MM.1S (cell line): ENCODE measurements at regions not wholly inside any gene's neighbourhood (a gene's known extent, or its start where the extent isn't known, plus 50 kb on each side); places are given as distances from the start of the nearest gene placed in this dataset.

Experiments
- DNase-seq: peaks from one replicate; pipeline ENCODE4 v3.0.0-alpha.2; 2015
- H2AFZ ChIP-seq: fragments of 300-600 bp; sonication (generic); 2 replicates; pipeline ENCODE4 v1.6.0; 2016; ENCODE audit warnings: antibody characterized with exemption, low read length
- H3F3A ChIP-seq: fragments of 300-600 bp; sonication (generic); 2 replicates; pipeline ENCODE4 v1.6.1; 2016; ENCODE audit warnings: mild to moderate bottlenecking, antibody characterized with exemption, low read length, moderate library complexity, mixed read lengths; ENCODE audit not compliant: insufficient read depth
- H3K27ac ChIP-seq: fragments of 300-600 bp; sonication (generic); 2 replicates; pipeline ENCODE4 v1.5.1; 2016; ENCODE audit warnings: mild to moderate bottlenecking, low read length
- H3K27me3 ChIP-seq: fragments of 300-600 bp; sonication (generic); replicated peaks from 2 replicates; pipeline ENCODE4 v1.6.0; 2016; ENCODE audit warnings: low read length; ENCODE audit not compliant: insufficient read depth
- H3K36me3 ChIP-seq: fragments of 300-600 bp; sonication (generic); replicated peaks from 2 replicates; pipeline ENCODE4 v1.6.1; 2016; ENCODE audit warnings: mild to moderate bottlenecking, low read length, mixed read lengths; ENCODE audit not compliant: insufficient read depth
- H3K4me1 ChIP-seq: fragments of 300-600 bp; sonication (generic); 2 replicates; pipeline ENCODE4 v1.6.1; 2016; ENCODE audit warnings: low read length, mixed read lengths
- H3K4me2 ChIP-seq: fragments of 300-600 bp; sonication (generic); 2 replicates; pipeline ENCODE4 v1.6.0; 2016; ENCODE audit warnings: low read depth, low read length
- H3K4me3 ChIP-seq: fragments of 300-600 bp; sonication (generic); 2 replicates; pipeline ENCODE4 v1.5.1; 2016; ENCODE audit warnings: low read length, mixed read lengths
- H3K79me2 ChIP-seq: fragments of 300-600 bp; sonication (generic); 2 replicates; pipeline ENCODE4 v1.6.1; 2016; ENCODE audit warnings: mixed run types, low read length, mixed read lengths
- H3K9ac ChIP-seq: fragments of 300-600 bp; sonication (generic); 2 replicates; pipeline ENCODE4 v1.6.1; 2016; ENCODE audit warnings: low read length, mixed read lengths
- H3K9me2 ChIP-seq: fragments of 300-600 bp; sonication (generic); replicated peaks from 2 replicates; pipeline ENCODE4 v1.6.1; 2016; ENCODE audit warnings: mild to moderate bottlenecking, low read length, mixed read lengths; ENCODE audit not compliant: insufficient read depth
- H3K9me3 ChIP-seq: fragments of 300-600 bp; sonication (generic); replicated peaks from 2 replicates; pipeline ENCODE4 v1.6.1; 2016; ENCODE audit warnings: mild to moderate bottlenecking, low read length, mixed read lengths; ENCODE audit not compliant: insufficient read depth
- H4K20me1 ChIP-seq: fragments of 300-600 bp; sonication (generic); 2 replicates; pipeline ENCODE4 v1.6.1; 2016; ENCODE audit warnings: mild to moderate bottlenecking, low read length, moderate library complexity, mixed read lengths; ENCODE audit not compliant: insufficient read depth
- EZH2 ChIP-seq: fragments of 300-600 bp; sonication (generic); optimal IDR thresholded peaks from 2 replicates; pipeline ENCODE3; 2017; ENCODE audit warnings: low read depth, mild to moderate bottlenecking, antibody characterized with exemption, low read length, mixed read lengths
- EZH2phosphoT487 ChIP-seq: fragments of 300-600 bp; sonication (generic); IDR thresholded peaks from 2 replicates; pipeline ENCODE4 v1.6.1; 2018; ENCODE audit warnings: antibody characterized with exemption, low read length
- TF ChIP-seq, protein P1 (sequence below): fragments of 300-600 bp; sonication (generic); IDR thresholded peaks from 2 replicates; pipeline ENCODE4 v1.5.1; 2016; ENCODE audit warnings: antibody characterized with exemption, low read length, mixed read lengths

DNA sequence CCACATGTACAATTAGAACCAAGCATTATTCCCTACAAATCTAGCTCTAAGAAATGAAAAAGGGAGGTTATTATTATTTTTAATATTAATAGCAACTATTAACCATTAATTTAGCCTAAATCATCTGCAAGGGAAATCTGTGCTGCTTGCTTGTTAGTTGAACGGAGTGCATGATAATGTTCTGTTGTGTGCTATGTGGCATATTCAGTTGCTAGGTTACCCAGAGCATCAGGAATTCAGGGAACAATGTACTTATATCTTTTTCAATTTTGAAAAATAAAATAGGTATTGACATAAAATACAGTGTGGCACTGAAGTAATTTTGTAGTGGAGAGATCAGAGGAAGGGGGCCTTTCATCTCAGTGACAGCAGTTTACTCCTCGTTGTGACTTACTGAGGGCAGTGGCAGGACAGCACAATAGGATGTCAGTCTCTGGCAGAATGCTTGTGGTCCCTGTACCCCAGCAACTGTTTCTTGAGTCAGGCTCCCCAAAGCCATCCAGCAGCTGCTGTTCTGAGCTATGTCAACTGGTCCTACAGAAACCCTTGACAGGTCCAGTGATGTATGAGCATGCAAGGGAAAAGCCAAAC, 173.6 kb downstream of the TMEM161B start:
- no peak overlapping the region for H3K4me3 ChIP-seq

DNA sequence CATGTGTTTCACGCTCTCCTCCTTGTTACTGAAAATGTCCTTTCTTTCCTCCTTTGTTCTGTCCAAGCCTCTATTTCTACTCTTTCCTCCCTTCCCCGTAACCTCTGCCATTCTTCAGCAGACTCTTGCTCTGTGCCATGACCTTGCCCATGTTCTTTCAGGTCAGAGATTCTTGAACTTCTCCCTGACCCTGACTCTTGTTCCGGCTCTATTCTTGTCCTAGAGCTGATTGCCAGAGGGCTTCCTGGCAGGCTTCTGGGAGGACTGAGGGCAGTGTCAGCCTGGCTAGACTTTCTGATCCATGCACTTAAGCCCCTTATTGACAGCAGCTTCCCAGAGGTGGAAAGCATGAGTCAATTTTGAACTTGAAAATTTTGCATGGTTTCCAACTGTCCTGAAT, 174.2 kb downstream of the TMEM161B start:
- Histone ChIP-seq H2AFZ (no peak overlapping the region), H4K20me1 (no peaks in the 10 kb centered on the region)
- DNase-seq: no peak

More for the DNA sequence above, 173.6 kb downstream of the TMEM161B start:
- no peak for TF ChIP-seq EZH2
- TF ChIP-seq, protein P1, sequence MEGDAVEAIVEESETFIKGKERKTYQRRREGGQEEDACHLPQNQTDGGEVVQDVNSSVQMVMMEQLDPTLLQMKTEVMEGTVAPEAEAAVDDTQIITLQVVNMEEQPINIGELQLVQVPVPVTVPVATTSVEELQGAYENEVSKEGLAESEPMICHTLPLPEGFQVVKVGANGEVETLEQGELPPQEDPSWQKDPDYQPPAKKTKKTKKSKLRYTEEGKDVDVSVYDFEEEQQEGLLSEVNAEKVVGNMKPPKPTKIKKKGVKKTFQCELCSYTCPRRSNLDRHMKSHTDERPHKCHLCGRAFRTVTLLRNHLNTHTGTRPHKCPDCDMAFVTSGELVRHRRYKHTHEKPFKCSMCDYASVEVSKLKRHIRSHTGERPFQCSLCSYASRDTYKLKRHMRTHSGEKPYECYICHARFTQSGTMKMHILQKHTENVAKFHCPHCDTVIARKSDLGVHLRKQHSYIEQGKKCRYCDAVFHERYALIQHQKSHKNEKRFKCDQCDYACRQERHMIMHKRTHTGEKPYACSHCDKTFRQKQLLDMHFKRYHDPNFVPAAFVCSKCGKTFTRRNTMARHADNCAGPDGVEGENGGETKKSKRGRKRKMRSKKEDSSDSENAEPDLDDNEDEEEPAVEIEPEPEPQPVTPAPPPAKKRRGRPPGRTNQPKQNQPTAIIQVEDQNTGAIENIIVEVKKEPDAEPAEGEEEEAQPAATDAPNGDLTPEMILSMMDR: no peak
- TF ChIP-seq EZH2phosphoT487: no peak
- no peak overlapping the region for H3K4me2 ChIP-seq
- no peaks in the 10 kb centered on the region for H4K20me1 ChIP-seq
- H3F3A ChIP-seq: no peaks in the 10 kb centered on the region
- no peak overlapping the region for H2AFZ ChIP-seq
- H3K27ac ChIP-seq: no peak overlapping the region
- no peak overlapping the region for H3K9ac ChIP-seq
- H3K9me3 ChIP-seq: no peaks in the 10 kb centered on the region
- H3K4me1 ChIP-seq: no peaks in the 10 kb centered on the region
- no peaks in the 10 kb centered on the region for H3K9me2 ChIP-seq
- H3K27me3 ChIP-seq: no peaks in the 10 kb centered on the region
- no peaks in the 10 kb centered on the region for H3K36me3 ChIP-seq
- H3K79me2 ChIP-seq: no peaks in the 10 kb centered on the region
- no peak for DNase-seq

DNA sequence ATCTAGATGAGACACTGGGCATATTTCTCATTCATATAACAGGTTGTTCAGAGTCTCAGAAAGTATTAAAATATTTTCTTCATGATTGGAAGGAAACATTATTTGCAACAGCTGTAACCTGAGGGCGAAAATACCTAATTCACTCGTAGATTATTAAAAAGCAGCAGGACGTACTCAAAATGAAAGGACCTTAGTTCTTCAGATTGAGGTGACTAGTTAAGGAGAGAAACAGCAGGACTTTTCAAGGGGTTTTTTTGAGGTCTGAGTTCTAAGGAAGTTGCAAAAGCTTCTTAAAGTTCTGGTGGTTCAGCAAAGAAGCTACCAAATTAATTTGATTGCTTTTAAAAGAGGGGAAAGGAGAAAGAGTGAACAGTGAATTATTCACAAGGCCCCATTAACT, 174.9 kb downstream of the TMEM161B start:
- TF ChIP-seq EZH2 (no peak), EZH2phosphoT487 (no peak)
- TF ChIP-seq, protein P1: no peak
- no peaks in the 10 kb centered on the region for H3K36me3 ChIP-seq
- H3K4me1 ChIP-seq: no peaks in the 10 kb centered on the region
- H2AFZ ChIP-seq: no peak overlapping the region
- no peaks in the 10 kb centered on the region for H3F3A ChIP-seq
- no peaks in the 10 kb centered on the region for H3K9me3 ChIP-seq
- no peaks in the 10 kb centered on the region for H3K27me3 ChIP-seq
- no peaks in the 10 kb centered on the region for H3K9me2 ChIP-seq
- no peak overlapping the region for H3K4me2 ChIP-seq
- H3K4me3 ChIP-seq: no peak overlapping the region
- no peak for DNase-seq
- no peak overlapping the region for H3K27ac ChIP-seq
- H4K20me1 ChIP-seq: no peaks in the 10 kb centered on the region
- no peaks in the 10 kb centered on the region for H3K79me2 ChIP-seq
- H3K9ac ChIP-seq: no peak overlapping the region

More for the DNA sequence above, 174.2 kb downstream of the TMEM161B start:
- no peaks in the 10 kb centered on the region for H3K79me2 ChIP-seq
- H3K27me3 ChIP-seq: no peaks in the 10 kb centered on the region
- no peaks in the 10 kb centered on the region for H3K4me1 ChIP-seq
- no peaks in the 10 kb centered on the region for H3K9me2 ChIP-seq
- no peak overlapping the region for H3K4me2 ChIP-seq
- H3F3A ChIP-seq: no peaks in the 10 kb centered on the region
- no peak overlapping the region for H3K4me3 ChIP-seq
- no peaks in the 10 kb centered on the region for H3K9me3 ChIP-seq
- no peak overlapping the region for H3K9ac ChIP-seq
- TF ChIP-seq EZH2 (no peak), EZH2phosphoT487 (no peak)
- TF ChIP-seq, protein P1: no peak
- H3K27ac ChIP-seq: no peak overlapping the region
- no peaks in the 10 kb centered on the region for H3K36me3 ChIP-seq
